HG03571 (cell line): ENCODE measurements at regions not wholly inside any gene's neighbourhood (a gene's known extent, or its start where the extent isn't known, plus 50 kb on each side); places are given as distances from the start of the nearest gene placed in this dataset.

Experiments
- ATAC-seq: cut with Tn5 transposase; IDR thresholded peaks from one replicate; pipeline ENCODE4 v1.9.1; 2021; ENCODE audit not compliant: unreplicated experiment

DNA sequence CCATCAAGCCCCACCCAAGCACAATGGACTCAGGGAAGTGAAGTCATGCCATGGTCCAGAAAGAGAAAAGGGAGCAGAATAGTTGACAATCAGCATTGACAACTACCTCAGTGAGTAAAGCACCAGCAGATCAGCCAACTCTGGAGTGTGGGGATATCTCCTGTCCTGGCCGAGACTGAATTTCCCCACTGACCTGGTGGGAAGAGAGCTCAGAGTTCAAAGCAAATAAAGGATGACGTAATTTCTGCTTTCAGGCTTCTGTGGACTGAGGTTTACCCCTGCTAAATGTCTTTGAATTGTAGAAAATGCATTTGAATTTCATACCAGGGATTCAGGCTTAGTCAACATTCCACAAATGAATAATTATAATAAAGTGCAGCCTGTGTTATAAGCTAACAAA lies 152.9 kb downstream of the CBLN1 start:
- no peak for ATAC-seq

DNA sequence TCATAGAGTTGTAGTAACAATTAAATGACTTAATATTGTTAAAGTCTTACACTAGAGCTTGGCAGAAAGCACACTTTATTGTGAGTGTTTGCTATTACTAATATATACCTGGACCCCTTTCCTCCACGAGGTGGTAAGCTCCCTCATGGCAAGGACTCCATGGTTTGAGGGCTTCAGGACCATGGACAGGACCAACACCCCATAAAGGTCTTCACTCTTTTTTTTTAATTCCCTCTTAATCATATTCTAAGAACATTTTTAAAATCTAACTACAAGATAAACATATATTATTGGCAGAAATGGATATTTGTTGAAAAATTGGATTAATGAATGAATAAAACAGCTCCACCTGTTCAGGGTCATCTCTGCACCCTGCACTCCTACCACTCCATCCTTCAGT lies 154.5 kb downstream of the CBLN1 start:
- no peak for ATAC-seq

DNA sequence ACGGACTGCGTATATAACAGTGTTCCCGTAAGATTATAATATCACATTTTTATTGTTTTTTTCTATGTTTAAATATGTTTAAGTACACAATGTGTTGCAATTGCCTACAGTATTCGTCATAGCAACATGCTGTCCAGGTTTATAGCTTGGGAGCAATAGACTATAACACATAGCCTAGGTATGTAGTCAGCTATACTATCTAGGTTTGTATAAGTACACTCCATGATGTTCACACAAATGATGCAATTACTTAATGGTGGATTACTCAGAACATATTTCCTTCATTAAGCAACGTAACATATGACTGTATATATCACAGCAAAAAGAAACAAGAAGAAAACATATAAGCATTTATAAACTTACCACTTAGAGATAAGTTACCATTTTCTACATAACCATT lies 160.0 kb downstream of the CBLN1 start:
- ATAC-seq, result no peak

DNA sequence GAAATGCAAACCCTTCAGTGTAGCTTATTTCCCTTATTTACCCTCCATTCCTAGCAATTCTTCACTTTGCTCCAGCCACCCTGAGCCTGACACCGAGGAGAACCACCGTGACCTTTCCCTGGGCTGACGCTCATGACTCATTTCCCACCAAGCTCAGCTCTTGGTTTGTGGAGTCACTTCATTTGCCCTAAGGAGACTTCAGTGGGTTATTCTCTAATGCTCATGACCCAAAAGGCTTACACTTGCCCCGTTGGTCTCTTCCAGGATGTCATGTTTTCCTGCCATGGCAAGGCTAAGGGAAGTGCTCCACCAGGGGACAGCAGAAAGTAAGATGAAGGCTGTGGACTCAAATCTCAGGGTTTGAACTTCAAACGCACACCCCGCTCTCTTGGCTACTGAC lies 161.0 kb downstream of the CBLN1 start:
- ATAC-seq, result no peak

- no peak for ATAC-seq
These were observed 164.8 kb downstream of the CBLN1 start for GRCh38 chr16:49116873-49117272.

- no peak for ATAC-seq
These were observed 165.7 kb downstream of the CBLN1 start for GRCh38 chr16:49115956-49116355.

DNA sequence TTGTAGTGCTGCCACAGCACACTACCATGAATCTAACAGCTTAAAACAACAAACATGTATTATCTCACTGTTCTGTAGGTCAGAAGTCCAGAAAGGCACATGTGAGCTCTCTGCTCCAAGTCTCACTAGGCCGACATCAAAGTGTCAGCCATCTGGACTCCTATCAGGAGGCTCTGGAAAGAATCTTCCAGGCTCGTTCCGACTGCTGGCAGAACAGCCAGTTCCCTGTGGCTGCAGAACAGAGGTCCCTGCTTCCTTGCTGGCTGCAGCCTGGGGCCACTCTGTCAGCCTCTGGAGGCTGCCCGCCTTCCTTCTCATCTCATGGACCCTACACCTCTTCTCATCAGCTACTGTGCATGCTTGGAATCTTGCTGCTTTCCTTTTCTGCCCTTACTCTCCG lies 168.9 kb downstream of the CBLN1 start:
- ATAC-seq, result no peak

- ATAC-seq, result no peak
These were observed 170.3 kb downstream of the CBLN1 start for GRCh38 chr16:49111351-49111750.

DNA sequence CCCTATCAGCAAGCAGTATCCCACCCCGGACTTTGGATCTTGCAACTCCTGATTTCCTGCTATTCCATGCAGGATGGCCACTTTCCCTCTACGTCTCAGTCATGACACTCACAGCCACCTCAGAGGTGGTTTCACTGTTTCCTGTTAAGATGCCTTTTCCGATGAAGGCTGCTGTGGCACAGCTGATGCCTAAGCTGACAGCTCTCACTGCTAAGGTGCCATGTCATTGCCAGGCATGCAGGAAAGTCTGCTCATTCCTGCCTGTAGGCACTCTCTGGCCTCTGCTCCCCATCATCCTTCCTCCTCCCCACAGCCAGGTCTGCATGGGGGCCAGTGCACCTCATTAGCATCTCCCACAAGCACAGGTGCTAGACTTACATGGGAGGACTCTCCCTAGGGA lies 173.0 kb downstream of the CBLN1 start:
- ATAC-seq, result no peak

DNA sequence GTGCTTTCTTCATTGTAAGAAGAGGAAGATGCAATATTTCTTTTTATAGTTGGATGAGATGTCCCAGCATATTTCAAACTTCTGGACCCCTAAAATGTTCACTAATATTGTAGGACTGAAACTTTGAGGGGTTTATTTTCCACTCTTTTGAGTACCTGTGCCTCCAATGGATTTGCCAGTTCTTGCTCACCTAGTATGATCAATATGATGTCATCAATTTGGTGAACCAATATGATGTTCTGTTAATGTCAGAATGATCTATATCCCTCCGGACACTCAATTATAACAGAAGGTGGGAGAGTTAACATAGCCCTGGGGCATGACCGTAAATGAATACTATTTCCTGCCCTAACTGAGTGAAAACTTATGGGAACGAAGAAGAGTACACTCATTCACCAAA lies 178.3 kb downstream of the CBLN1 start:
- ATAC-seq, result no peak

GRCh38 chr16:49101997-49102396 lies 179.6 kb downstream of the CBLN1 start:
- ATAC-seq, result no peak

DNA sequence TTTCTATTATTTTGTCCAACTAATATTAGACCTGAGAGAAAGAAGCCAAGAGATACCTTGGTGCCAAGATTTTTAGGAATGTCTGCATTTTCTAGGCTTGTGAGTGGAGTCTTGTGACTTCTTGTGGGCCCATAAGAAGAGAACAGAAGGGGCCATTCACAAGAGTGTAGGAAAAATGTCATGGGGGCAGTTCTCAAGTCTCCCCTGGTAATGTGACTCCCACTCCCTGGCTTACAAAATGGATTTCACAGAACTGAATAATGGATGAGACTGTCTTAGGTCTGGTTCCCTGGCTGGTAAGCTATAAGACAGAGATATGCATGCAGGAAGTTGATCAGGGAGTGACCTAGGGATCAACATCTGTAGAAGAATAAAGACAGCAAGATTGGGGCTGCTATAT lies 181.3 kb downstream of the CBLN1 start:
- no peak for ATAC-seq

GRCh38 chr16:49097964-49098363 lies 183.7 kb downstream of the CBLN1 start:
- ATAC-seq, result no peak

GRCh38 chr16:49096176-49096945 lies 185.3 kb downstream of the CBLN1 start:
- ATAC-seq, result no peak

- no peak for ATAC-seq
These were observed 186.1 kb downstream of the CBLN1 start for GRCh38 chr16:49095539-49095938.

DNA sequence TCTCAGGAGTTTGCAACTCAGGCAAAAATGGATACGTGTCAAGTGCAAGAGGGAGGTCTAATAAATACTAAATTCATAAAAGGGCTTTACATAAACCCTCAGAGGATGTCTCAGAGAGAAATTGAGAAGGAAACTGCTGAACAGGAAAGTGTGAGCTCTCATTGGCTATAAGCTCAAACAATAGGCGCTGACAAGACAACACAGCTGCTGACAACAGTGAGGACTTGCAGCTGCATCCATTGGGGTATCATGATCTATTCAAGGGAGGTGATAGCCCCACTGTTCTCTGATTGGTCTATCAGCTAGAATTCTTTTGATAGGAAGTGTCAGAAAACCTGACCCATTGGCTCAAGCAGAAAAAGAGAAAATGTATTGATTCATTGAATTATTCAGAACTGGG lies 187.2 kb downstream of the CBLN1 start:
- no peak for ATAC-seq

GRCh38 chr16:49093939-49094338 lies 187.7 kb downstream of the CBLN1 start:
- no peak for ATAC-seq

- no peak for ATAC-seq
These were observed 188.9 kb downstream of the CBLN1 start for GRCh38 chr16:49092704-49093103.

- ATAC-seq, result no peak
These were observed 192.1 kb downstream of the CBLN1 start for GRCh38 chr16:49089533-49089932.

DNA sequence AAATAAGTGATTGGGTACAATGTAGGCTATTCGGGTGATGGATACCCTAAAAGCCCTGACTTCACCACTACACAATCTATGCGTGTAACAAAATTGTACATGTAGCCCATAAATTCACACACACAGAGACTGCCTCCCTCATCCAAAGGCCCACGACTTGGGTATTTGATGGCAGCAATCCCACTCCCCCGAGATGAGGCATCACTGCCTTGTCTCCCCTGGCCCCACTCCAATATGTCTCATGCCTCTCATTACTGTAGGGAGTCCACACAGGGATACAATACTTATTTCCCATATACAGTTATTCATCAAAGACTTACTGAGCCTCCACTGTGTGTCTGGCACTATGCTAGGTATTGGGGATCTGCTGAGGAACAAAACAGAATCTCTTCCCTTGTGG lies 192.6 kb downstream of the CBLN1 start:
- ATAC-seq, result no peak

DNA sequence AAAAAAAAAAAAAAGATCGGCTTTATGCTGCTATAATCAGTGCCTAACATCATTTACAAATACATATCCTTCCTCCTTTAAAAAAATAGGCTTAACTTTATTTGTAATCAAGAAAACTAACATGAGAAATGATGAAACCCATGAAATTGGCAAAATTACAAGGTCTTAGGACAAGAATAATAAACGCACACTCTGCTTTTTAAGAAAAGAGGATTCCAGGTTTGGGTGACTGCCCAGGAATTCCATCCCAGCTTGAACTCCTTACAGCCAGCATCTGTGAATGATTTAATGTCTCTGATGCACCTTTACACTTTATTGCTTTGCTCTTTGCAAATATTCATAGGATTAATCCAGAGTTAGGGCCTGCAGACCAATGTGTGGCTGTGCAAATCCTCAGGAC lies 196.0 kb downstream of the CBLN1 start:
- ATAC-seq, result no peak

DNA sequence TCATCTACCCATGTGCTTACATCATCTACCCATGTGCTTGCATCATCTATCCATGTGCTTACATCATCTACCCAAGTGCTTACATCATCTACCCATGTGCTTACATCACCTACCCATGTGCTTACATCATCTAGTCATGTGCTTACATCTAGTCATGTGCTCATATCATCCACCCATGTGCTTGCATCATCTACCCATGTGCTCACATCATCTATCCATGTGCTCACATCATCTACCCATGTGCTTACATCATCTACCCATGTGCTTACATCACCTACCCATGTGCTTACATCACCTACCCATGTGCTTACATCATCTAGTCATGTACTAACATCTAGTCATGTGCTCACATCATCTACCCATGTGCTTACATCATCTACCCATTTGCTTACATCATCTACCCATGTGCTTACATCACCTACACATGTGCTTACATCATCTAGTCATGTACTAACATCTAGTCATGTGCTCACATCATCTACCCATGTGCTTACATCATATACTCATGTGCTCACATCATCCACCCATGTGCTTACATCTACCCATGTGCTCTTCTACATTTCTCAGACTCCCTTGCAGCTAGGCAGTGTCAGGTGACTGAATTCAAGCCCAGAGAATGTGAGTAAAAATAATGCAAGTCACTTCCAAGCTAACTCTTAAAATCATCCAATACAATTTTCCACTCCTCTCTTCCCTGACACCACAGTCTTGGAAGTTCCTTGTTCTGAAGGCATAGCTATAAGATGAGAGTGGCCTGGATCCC lies 196.8 kb downstream of the CBLN1 start:
- no peak for ATAC-seq

DNA sequence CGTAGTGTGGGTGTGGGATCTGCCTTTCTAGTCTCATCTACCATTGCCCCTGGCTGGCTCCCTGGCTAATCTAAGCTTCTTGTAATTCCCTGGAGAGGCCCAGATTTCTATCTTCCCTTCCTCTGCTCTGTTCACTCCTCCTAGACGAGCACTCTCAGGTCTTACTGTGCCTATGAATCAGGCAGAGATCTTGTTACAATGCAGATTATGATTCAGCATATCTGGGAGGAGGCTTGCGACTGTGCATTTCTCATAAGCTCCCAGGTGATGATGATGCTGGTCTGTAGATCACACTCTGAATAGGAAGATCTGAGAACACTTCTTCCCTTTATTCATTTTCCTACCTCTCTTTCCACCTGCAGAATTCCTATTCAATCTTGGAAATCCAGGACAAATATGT lies 200.1 kb downstream of the CBLN1 start:
- no peak for ATAC-seq
